NCI-H2171 treated with DMSO at 0.1 percent for 48 hours (cell line): ENCODE measurements at regions not wholly inside any gene's neighbourhood (a gene's known extent, or its start where the extent isn't known, plus 50 kb on each side); places are given as distances from the start of the nearest gene placed in this dataset.
"Not testable (repeated sequence)": the region's sequence is repeated elsewhere in the genome, so short reads cannot be mapped to it uniquely, and the experiment has no call there.

Experiments
- DNase-seq: peaks from one replicate; lab custom pipeline; 2025; lab: John Stamatoyannopoulos, UW

DNA sequence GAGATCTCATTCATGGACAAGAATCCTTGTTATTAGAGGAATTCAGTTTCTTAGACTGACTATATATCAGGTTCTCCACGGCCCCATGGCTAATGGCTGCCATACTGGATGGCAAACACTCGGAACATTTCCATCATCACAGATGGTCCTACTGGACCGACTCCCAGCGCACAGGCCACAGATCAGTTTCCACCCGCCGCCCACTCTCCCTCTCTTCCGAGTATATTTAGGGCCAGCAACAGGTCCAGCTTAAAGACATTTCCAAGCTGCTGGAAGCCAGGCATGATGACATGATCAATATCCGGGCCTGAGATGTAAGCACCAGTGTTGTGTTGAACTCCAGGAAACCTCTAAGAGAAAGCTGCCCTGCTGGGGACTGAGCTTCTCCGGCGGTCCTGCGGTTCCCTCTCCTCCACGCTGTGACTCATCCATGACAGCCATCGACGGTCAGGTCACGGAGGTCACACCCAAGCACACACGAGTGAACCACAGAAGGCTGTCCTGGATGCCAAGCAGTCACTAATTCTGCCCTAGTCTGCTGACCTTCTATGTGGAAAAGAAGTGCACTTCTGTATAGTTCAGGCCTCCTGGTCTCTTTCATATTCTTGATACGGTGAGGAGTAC is 64.4 kb upstream of the LPCAT1 start:
- DNase-seq = not testable (repeated sequence)

DNA sequence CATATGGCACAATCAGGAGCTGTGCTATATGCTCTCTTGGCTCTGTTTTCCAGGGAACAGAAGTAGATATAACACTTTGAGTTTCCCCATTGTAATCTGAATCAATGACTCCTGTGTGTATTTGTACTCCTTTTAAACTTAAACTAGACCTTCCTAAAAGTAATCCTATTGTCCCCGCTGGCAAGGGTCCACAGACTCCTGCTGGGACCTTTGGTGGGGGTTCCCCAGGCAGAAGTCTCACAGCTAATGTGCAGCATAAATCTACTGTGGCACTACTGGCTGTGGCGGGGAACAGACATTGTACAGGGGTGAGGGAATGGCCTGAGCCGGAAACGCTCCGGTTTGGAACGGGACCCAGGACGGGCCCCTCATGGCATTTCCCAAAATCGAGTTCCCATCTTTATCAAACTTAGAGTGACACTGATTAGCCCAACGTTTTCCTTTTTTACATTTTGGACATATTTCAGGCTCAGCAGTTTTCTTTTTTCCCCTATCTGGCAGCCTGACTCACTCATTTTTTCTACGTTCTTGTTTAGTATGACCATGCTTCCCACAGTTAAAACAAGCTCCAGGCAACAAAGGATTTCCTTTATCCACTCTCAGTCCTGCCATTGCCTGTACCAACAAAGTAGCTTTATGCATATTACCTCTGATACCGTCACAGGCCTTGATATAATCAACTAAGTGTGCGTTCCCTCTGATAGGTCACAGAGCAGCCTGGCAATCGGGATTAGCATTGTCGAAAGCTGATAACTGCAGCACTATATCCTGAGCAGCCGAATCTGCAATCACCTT is 59.5 kb upstream of the LPCAT1 start:
- not testable (repeated sequence) for DNase-seq

- DNase-seq = not testable (repeated sequence)
These were observed 55.6 kb upstream of the LPCAT1 start for GRCh38 chr5:1579389-1579788.

- not testable (repeated sequence) for DNase-seq
These were observed 53.1 kb upstream of the LPCAT1 start for GRCh38 chr5:1576851-1577250.

GRCh38 chr5:1575991-1576714 is 52.4 kb upstream of the LPCAT1 start:
- not testable (repeated sequence) for DNase-seq

- DNase-seq = not testable (repeated sequence)
These were observed 51.7 kb upstream of the LPCAT1 start for GRCh38 chr5:1575491-1575890.

DNA sequence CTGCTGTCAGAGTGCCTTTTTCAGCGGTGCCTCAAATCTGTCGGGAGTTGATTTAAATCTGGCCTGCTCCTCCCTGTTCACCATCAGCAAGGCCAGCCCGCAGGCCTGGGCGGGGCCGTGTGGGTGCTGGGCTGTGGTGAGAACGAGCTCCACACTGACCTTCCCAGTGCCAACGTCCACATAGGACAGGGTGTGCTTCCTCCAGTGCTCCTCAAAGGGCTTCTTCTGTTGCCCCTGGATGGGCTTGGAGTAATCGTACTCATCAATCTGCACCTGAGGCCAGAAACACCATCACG is 50.2 kb upstream of the LPCAT1 start:
- DNase-seq = not testable (repeated sequence)

- not testable (repeated sequence) for DNase-seq
These were observed 49.7 kb upstream of the LPCAT1 start for GRCh38 chr5:1573217-1574022.
